GM12864 (cell line): ENCODE measurements at regions not wholly inside any gene's neighbourhood (a gene's known extent, or its start where the extent isn't known, plus 50 kb on each side); places are given as distances from the start of the nearest gene placed in this dataset.

Experiments
- DNase-seq: peaks from one replicate; pipeline ENCODE4 v3.0.0-alpha.2; 2011; ENCODE audit warnings: low read depth
- H3K4me3 ChIP-seq: 2 replicates; pipeline ENCODE4 v1.5.1; 2011; ENCODE audit warnings: mild to moderate bottlenecking, low read depth, low read length, control low read depth
- TF ChIP-seq, protein P1 (sequence below): IDR thresholded peaks from 2 replicates; pipeline ENCODE4 v1.5.1; 2011; ENCODE audit warnings: low read depth, mild to moderate bottlenecking, moderate library complexity, low read length, control low read depth, inconsistent platforms; ENCODE audit errors: missing control alignments

DNA sequence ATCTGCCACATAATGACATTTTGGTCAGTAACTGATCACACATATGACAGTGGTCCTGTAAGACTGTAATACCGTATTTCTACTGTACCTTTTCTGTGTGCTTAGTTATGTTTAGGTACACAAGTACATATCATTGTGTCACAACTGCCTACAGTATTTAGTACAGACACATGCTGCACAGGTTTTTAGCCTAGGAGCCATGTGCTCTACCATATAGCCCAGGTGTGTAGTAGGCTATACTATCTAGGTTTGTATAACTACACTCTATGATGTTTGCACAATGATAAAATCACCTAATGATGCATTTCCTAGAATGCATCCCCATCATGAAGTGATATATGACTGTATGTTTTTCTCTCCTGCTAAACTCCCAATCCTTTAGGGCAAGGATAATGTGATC, 61.2 kb upstream of the MIR17HG start:
- TF ChIP-seq, protein P1, sequence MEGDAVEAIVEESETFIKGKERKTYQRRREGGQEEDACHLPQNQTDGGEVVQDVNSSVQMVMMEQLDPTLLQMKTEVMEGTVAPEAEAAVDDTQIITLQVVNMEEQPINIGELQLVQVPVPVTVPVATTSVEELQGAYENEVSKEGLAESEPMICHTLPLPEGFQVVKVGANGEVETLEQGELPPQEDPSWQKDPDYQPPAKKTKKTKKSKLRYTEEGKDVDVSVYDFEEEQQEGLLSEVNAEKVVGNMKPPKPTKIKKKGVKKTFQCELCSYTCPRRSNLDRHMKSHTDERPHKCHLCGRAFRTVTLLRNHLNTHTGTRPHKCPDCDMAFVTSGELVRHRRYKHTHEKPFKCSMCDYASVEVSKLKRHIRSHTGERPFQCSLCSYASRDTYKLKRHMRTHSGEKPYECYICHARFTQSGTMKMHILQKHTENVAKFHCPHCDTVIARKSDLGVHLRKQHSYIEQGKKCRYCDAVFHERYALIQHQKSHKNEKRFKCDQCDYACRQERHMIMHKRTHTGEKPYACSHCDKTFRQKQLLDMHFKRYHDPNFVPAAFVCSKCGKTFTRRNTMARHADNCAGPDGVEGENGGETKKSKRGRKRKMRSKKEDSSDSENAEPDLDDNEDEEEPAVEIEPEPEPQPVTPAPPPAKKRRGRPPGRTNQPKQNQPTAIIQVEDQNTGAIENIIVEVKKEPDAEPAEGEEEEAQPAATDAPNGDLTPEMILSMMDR = no peak
- no peak for DNase-seq
- H3K4me3 ChIP-seq = no peak overlapping the region

DNA sequence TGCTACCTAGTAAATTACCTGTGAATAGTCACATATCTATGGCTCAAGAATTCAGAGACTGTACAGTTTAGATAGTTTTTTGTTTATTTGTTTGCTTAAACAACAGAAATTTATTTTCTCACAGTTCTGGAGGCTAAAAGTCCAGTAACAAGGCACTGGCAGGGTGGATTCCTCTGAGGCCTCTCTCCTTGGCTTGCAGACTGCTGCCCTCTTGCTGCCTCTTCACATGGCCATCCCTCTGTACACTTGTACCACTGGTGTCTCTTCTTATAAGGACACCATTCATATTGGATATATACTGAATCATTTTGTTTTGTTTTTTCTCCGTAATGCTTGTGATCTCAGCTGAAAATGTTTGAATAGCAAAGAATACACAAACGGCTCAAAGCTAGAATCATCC, 56.4 kb upstream of the MIR17HG start:
- TF ChIP-seq, protein P1 = no peak
- DNase-seq = no peak
- no peak overlapping the region for H3K4me3 ChIP-seq

DNA sequence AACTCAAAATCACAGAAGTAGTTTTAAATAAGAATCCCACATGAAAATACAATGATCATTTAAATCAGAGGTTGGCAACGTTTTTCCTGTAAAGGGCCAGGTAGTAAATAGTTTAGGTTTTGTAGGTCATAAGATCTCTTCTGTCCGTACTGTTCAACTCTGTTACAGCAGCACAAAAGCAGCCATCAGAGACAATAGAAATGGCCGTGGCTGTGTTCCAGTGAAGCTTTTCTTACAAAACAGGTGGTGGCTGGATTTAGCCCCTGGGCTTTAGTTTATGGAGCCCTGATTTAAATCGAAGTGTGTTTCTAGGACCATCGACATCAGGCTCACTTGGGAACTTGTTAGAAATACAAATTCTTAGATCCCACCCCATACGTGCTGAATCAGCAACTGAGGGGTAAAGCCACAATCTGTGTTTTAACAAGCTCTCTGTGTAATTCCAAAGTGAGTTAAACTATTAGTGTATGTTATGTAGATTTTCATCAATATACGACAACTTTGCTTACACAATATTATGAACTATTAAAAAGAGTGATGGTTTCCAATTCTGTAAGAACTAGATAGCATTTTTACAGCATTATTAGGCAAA, 54.8 kb upstream of the MIR17HG start:
- no peak overlapping the region for H3K4me3 ChIP-seq
- no peak for DNase-seq
- TF ChIP-seq, protein P1 = no peak

DNA sequence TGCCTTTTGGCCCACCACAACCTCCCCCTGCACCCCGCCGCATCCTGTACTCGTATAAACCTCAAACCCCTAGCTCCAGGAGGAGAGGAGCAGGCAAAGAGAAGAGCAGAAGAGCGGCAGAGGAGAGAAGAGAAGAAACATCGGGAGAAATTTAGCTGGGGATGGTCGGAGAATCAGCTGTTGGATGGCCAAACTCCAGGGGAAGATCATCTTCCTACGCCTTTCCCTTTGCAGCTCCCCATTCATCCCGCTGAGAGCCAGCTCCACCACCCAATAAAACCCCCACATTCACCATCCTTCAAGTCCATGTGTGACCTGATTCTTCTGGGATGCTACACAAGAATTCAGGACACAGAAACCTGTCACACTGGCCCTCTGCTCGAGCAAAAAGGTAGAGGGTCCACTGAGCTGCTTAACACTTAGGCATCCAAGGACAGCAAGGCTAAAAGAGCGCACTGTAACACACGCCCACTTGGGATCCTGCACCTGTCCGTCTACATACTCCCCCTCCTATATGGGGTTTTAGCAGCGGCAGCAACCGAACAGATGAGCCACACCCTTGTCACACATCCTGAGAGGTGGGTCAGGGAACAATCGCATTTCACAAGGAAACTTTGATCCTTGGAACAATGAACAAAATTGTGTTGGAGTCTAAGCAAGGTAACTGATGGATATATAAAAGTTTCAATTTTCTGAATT, 51.6 kb upstream of the MIR17HG start:
- no peak for DNase-seq
- TF ChIP-seq, protein P1 = no peak
- H3K4me3 ChIP-seq = no peak overlapping the region

DNA sequence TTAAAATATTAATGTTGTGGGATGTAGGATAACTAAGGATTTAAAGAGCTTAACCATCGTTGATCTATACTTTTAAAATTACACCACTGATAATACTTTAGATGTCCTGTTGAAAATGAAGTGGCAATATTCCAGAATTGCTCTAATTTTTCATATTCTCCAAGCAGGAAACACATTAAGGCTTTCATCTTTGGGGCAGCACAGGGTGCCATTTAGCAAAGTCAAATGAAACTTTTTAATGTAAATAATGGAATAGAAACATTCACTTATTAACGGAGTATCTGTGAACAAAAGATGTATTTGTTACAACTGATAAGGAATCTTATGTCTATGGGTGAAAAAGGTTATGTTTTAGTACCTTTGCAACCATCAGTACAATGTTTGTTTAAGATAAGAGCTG, 50.0 kb upstream of the MIR17HG start:
- TF ChIP-seq, protein P1 = no peak
- H3K4me3 ChIP-seq = no peak overlapping the region
- DNase-seq = no peak
